ENCODE measurements at regions not wholly inside any gene's neighbourhood (a gene's known extent, or its start where the extent isn't known, plus 50 kb on each side); places are given as distances from the start of the nearest gene placed in this dataset.

- no peak for DNase-seq (ENCODE audit: extremely low spot score)
- TF ChIP-seq CTCF (IDR thresholded peaks at IDR 0.05; ENCODE audit: control extremely low read depth, extremely low read depth, low read depth, missing control alignments), result no peak
- CTCF ChIA-PET, result no interaction called here
- POLR2A ChIA-PET, result no interaction called here
These were observed 474.0 kb upstream of the MEIS1 start for GRCh38 chr2:65960953-65961352.

- POLR2A ChIA-PET, result no interaction called here
- CTCF ChIA-PET, result interaction anchor here (1.1 kb wide), 1 partner anchor 16 kb away, joined by 3 read pairs; no protein-coding TSS in a partner anchor
- TF ChIP-seq CTCF (IDR thresholded peaks at IDR 0.05; ENCODE audit: control extremely low read depth, extremely low read depth, low read depth, missing control alignments), result no peak
- DNase-seq (ENCODE audit: extremely low spot score), result no peak
These were observed 477.0 kb upstream of the MEIS1 start for GRCh38 chr2:65957886-65958285.

- no peak for TF ChIP-seq CTCF (IDR thresholded peaks at IDR 0.05; ENCODE audit: control extremely low read depth, extremely low read depth, low read depth, missing control alignments)
These were observed 477.5 kb upstream of the MEIS1 start for GRCh38 chr2:65957454-65957853.

GRCh38 chr2:65955259-65955658, 479.7 kb upstream of the MEIS1 start:
- TF ChIP-seq CTCF (IDR thresholded peaks at IDR 0.05; ENCODE audit: control extremely low read depth, extremely low read depth, low read depth, missing control alignments), result no peak
- no peak for DNase-seq (ENCODE audit: extremely low spot score)
- CTCF ChIA-PET, result interaction anchor here (0.9 to 2.0 kb wide), 4 partner anchors 13 to 20 kb away, joined by 3 to 10 read pairs (median 3); no protein-coding TSS in a partner anchor
- POLR2A ChIA-PET, result no interaction called here

More at GRCh38 chr2:65957454-65957853, 477.5 kb upstream of the MEIS1 start:
- ChIA-PET CTCF (interaction anchor here (1.1 kb wide), 1 partner anchor 17 kb away, joined by 3 read pairs; no protein-coding TSS in a partner anchor), POLR2A (no interaction called here)
- no peak for DNase-seq (ENCODE audit: extremely low spot score)

- CTCF ChIA-PET, result no interaction called here
- no peak for TF ChIP-seq CTCF (IDR thresholded peaks at IDR 0.05; ENCODE audit: control extremely low read depth, extremely low read depth, low read depth, missing control alignments)
- POLR2A ChIA-PET, result no interaction called here
- no peak for DNase-seq (ENCODE audit: extremely low spot score)
These were observed 481.8 kb upstream of the MEIS1 start for GRCh38 chr2:65952966-65953761.

- TF ChIP-seq CTCF (IDR thresholded peaks at IDR 0.05; ENCODE audit: control extremely low read depth, extremely low read depth, low read depth, missing control alignments), result no peak
- DNase-seq (ENCODE audit: extremely low spot score), result no peak
- CTCF ChIA-PET, result no interaction called here
- POLR2A ChIA-PET, result no interaction called here
These were observed 490.7 kb upstream of the MEIS1 start for GRCh38 chr2:65944213-65944612.

All from GM10248 (cell line).